Right atrium auricular region (tissue), 2 donors: ENCODE measurements at regions not wholly inside any gene's neighbourhood (a gene's known extent, or its start where the extent isn't known, plus 50 kb on each side); places are given as distances from the start of the nearest gene placed in this dataset.

Experiments
- DNase-seq: peaks from one replicate; pipeline ENCODE4 v3.0.0-alpha.2; 2019; ENCODE audit warnings: low spot score
- H3K27ac ChIP-seq, 2 donors: fragments of 200-600 bp; sonication (generic); 1 replicate in 1 of 2; 2 replicates in 1 of 2; pipeline ENCODE4 v1.5.1; 2016 to 2019
- H3K27me3 ChIP-seq, 2 donors: fragments of 200-600 bp; sonication (generic); one replicate each; pipeline versions ENCODE4 v1.5.1 to v1.6.0; 2017 to 2019
- H3K36me3 ChIP-seq: fragments of 200-600 bp; sonication (generic); one replicate; pipeline ENCODE4 v1.5.1; 2016
- H3K4me1 ChIP-seq, 2 donors: fragments of 200-600 bp; sonication (generic); one replicate each; pipeline versions ENCODE4 v1.5.1 to v1.6.0; 2017 to 2019
- H3K4me3 ChIP-seq, 2 donors: fragments of 200-600 bp; sonication (generic); 1 replicate in 1 of 2; 2 replicates in 1 of 2; pipeline ENCODE4 v1.5.1; 2017 to 2019; ENCODE audit warnings: mild to moderate bottlenecking in 1 of 2, moderate library complexity in 1 of 2
- H3K9me3 ChIP-seq, 2 donors: fragments of 200-600 bp; sonication (generic); one replicate each; pipeline ENCODE4 v1.5.1; 2019
- CTCF ChIP-seq, 2 donors: fragments of 200-600 bp; sonication (generic); IDR thresholded peaks; one replicate each; pipeline ENCODE4 v1.5.1; 2019; ENCODE audit warnings: antibody characterized with exemption in 2 of 2

GRCh38 chr15:37520026-37520425, 414.4 kb upstream of the TMCO5A start:
- H3K9me3 ChIP-seq, result no peaks in the 10 kb centered on the region
- no peaks in the 10 kb centered on the region for H3K27me3 ChIP-seq
- H3K36me3 ChIP-seq, result no peaks in the 10 kb centered on the region
- TF ChIP-seq CTCF (IDR thresholded peaks at IDR 0.05), result no peak
- no peak overlapping the region for H3K27ac ChIP-seq
- DNase-seq, result no peak
- no peaks in the 10 kb centered on the region for H3K4me1 ChIP-seq
- H3K4me3 ChIP-seq, result no peak overlapping the region

GRCh38 chr15:37520882-37521281, 413.6 kb upstream of the TMCO5A start:
- Histone ChIP-seq H3K27ac (no peak overlapping the region), H3K9me3 (no peaks in the 10 kb centered on the region), H3K36me3 (no peaks in the 10 kb centered on the region), H3K4me1 (no peaks in the 10 kb centered on the region), H3K4me3 (no peak overlapping the region), H3K27me3 (no peaks in the 10 kb centered on the region)
- DNase-seq, result no peak
- no peak for TF ChIP-seq CTCF (IDR thresholded peaks at IDR 0.05)

- no peaks in the 10 kb centered on the region for H3K4me1 ChIP-seq
- H3K36me3 ChIP-seq, result no peaks in the 10 kb centered on the region
- TF ChIP-seq CTCF (IDR thresholded peaks at IDR 0.05), result no peak
- H3K4me3 ChIP-seq, result no peak overlapping the region
- no peak for DNase-seq
- no peaks in the 10 kb centered on the region for H3K27me3 ChIP-seq
- H3K9me3 ChIP-seq, result no peaks in the 10 kb centered on the region
- no peak overlapping the region for H3K27ac ChIP-seq
Observed at GRCh38 chr15:37524601-37525000, 409.8 kb upstream of the TMCO5A start.

GRCh38 chr15:37528432-37528831, 406.0 kb upstream of the TMCO5A start:
- H3K27ac ChIP-seq, result no peak overlapping the region
- H3K4me1 ChIP-seq, result no peaks in the 10 kb centered on the region
- DNase-seq, result no peak
- no peak for TF ChIP-seq CTCF (IDR thresholded peaks at IDR 0.05)
- H3K36me3 ChIP-seq, result no peaks in the 10 kb centered on the region
- H3K27me3 ChIP-seq, result no peaks in the 10 kb centered on the region
- H3K9me3 ChIP-seq, result no peaks in the 10 kb centered on the region
- no peak overlapping the region for H3K4me3 ChIP-seq

GRCh38 chr15:37536967-37537605, 397.4 kb upstream of the TMCO5A start:
- no peak for TF ChIP-seq CTCF (IDR thresholded peaks at IDR 0.05)
- no peaks in the 10 kb centered on the region for H3K4me1 ChIP-seq
- no peaks in the 10 kb centered on the region for H3K36me3 ChIP-seq
- DNase-seq, result no peak
- no peaks in the 10 kb centered on the region for H3K27me3 ChIP-seq
- no peak overlapping the region for H3K4me3 ChIP-seq
- H3K27ac ChIP-seq, result no peak overlapping the region
- peaks cover 0 to 7% of the 10 kb centered on the region in 2 donors for H3K9me3 ChIP-seq

GRCh38 chr15:37537802-37538201, 396.6 kb upstream of the TMCO5A start:
- Histone ChIP-seq H3K4me1 (no peaks in the 10 kb centered on the region), H3K27ac (no peak overlapping the region), H3K36me3 (no peaks in the 10 kb centered on the region), H3K4me3 (no peak overlapping the region), H3K9me3 (peaks cover 0 to 7% of the 10 kb centered on the region in 2 donors), H3K27me3 (no peaks in the 10 kb centered on the region)
- TF ChIP-seq CTCF (IDR thresholded peaks at IDR 0.05), result no peak
- no peak for DNase-seq
